ENCODE measurements at regions not wholly inside any gene's neighbourhood (a gene's known extent, or its start where the extent isn't known, plus 50 kb on each side); places are given as distances from the start of the nearest gene placed in this dataset.
A peak's percentile ranks its signal among the peaks of the same experiment; 100 is the strongest.

- Histone ChIP-seq H3K4me1 (peaks cover 0 to 11% (median 0%) of the 10 kb centered on the region in 9 donors), H3K36me3 (no peaks in the 10 kb centered on the region), H3K27ac (no peak overlapping the region), H3K4me3 (no peak overlapping the region), H3K27me3 (no peaks in the 10 kb centered on the region), H3K9me3 (peaks cover 0 to 10% (median 0%) of the 10 kb centered on the region in 11 donors)
- 52 to 62% methylated on average over 4 of the region's 4 CpGs for WGBS, 2 donors
- ATAC-seq: peak in 3 of 8 donors; percentile 19 to 71 (median 38)
- DNase-seq: no peak
- TF ChIP-seq CTCF (IDR thresholded peaks at IDR 0.05): no peak
- intact Hi-C loops (cut with DNase I): no loop called here
These were observed 74.0 kb upstream of the KLF3 start for GRCh38 chr4:38590046-38590445.

GRCh38 chr4:38591617-38592337 lies 72.2 kb upstream of the KLF3 start:
- intact Hi-C loops (cut with DNase I): no loop called here
- no peaks in the 10 kb centered on the region for H3K27me3 ChIP-seq
- peaks cover 0 to 8% (median 0%) of the 10 kb centered on the region in 9 donors for H3K4me1 ChIP-seq
- no peak overlapping the region for H3K27ac ChIP-seq
- no peaks in the 10 kb centered on the region for H3K36me3 ChIP-seq
- ATAC-seq (peak in 2 of 8 donors; percentile 29 to 31), DNase-seq (no peak)
- no peak overlapping the region for H3K4me3 ChIP-seq
- no peak for TF ChIP-seq CTCF (IDR thresholded peaks at IDR 0.05)
- WGBS, 2 donors: 58 to 65% methylated on average over 10 of the region's 10 CpGs
- peaks cover 0 to 10% (median 0%) of the 10 kb centered on the region in 11 donors for H3K9me3 ChIP-seq

- no peak for ATAC-seq
- DNase-seq: no peak
- TF ChIP-seq CTCF (IDR thresholded peaks at IDR 0.05): no peak
- Histone ChIP-seq H3K4me1 (peaks cover 0 to 10% (median 0%) of the 10 kb centered on the region in 9 donors), H3K27ac (no peak overlapping the region), H3K36me3 (no peaks in the 10 kb centered on the region), H3K9me3 (peaks cover 0 to 3% (median 0%) of the 10 kb centered on the region in 11 donors), H3K27me3 (no peaks in the 10 kb centered on the region), H3K4me3 (no peak overlapping the region)
- intact Hi-C loops (cut with DNase I): no loop called here
- 88 to 91% methylated on average over 3 of the region's 3 CpGs for WGBS, 2 donors
These were observed 65.5 kb upstream of the KLF3 start for GRCh38 chr4:38598489-38598888.

- Histone ChIP-seq H3K27me3 (no peaks in the 10 kb centered on the region), H3K4me3 (no peak overlapping the region), H3K9me3 (peaks cover 0 to 3% (median 0%) of the 10 kb centered on the region in 11 donors), H3K4me1 (peaks cover 0 to 10% (median 0%) of the 10 kb centered on the region in 9 donors), H3K36me3 (no peaks in the 10 kb centered on the region), H3K27ac (no peak overlapping the region)
- WGBS, 2 donors: 77 to 78% methylated on average over 4 of the region's 4 CpGs
- ATAC-seq: peak in 2 of 8 donors; percentile 42 to 52
- DNase-seq: no peak
- intact Hi-C loops (cut with DNase I): loop anchor here in 1 of 10 donors (10.0 kb wide), 1 partner anchor 286 kb away; no protein-coding TSS in a partner anchor
- peak in 1 of 9 donors; percentile 11 for TF ChIP-seq CTCF (IDR thresholded peaks at IDR 0.05)
These were observed 63.4 kb upstream of the KLF3 start for GRCh38 chr4:38600575-38600974.

Measured in heart right ventricle (tissue), 16 donors.